ENCODE measurements at regions not wholly inside any gene's neighbourhood (a gene's known extent, or its start where the extent isn't known, plus 50 kb on each side); places are given as distances from the start of the nearest gene placed in this dataset.

DNA sequence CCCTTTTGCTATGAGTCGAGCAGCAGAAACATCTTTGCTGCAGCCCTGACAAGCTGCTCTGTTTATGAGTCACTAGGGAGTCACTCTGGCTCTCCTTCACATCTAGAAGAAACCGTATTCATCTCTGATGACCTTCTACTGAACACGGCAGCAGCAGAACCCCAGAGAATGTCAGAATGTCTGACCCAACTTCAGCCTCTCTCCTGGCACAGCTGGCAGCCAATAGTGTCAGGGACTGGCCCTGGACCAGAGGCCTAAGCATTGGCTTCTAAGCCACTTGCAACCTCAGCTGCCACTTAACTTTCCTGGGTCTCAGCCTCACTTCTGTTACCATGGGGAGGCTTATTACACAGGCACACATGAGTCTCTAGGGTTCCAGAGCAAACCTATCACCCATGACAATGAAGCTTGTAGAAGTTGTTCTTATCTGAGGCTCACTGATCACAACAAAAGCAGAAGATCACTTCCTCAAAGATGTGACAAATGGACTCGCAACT, 184.1 kb upstream of the TLE3 start:
- TF ChIP-seq POLR2A (IDR thresholded peaks at IDR 0.05; ENCODE audit: low read depth, low read length), result no peak
- TF ChIP-seq, protein P1, sequence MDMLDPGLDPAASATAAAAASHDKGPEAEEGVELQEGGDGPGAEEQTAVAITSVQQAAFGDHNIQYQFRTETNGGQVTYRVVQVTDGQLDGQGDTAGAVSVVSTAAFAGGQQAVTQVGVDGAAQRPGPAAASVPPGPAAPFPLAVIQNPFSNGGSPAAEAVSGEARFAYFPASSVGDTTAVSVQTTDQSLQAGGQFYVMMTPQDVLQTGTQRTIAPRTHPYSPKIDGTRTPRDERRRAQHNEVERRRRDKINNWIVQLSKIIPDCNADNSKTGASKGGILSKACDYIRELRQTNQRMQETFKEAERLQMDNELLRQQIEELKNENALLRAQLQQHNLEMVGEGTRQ (IDR thresholded peaks at IDR 0.05; ENCODE audit: low read depth, low read length), result no peak
- TF ChIP-seq BHLHE40 (IDR thresholded peaks at IDR 0.05; ENCODE audit: low read depth, low read length), result no peak
- no peak for TF ChIP-seq MAZ (IDR thresholded peaks at IDR 0.05; ENCODE audit: borderline replicate concordance, low read depth, low read length)
- TF ChIP-seq CTCF (conservative IDR thresholded peaks at IDR 0.05; ENCODE audit: low read depth, low read length), result no peak
- no peak for TF ChIP-seq CEBPB (IDR thresholded peaks at IDR 0.05; ENCODE audit: low read depth, low read length)
- TF ChIP-seq SMC3 (IDR thresholded peaks at IDR 0.05; ENCODE audit: low read depth, low read length), result no peak
- no peak for TF ChIP-seq RCOR1 (IDR thresholded peaks at IDR 0.05; ENCODE audit: insufficient replicate concordance, low read length)
- no peak for TF ChIP-seq MAFK (IDR thresholded peaks at IDR 0.05; ENCODE audit: low read depth, low read length)
- TF ChIP-seq RAD21 (IDR thresholded peaks at IDR 0.05; ENCODE audit: low read length), result no peak
